ENCODE measurements at regions not wholly inside any gene's neighbourhood (a gene's known extent, or its start where the extent isn't known, plus 50 kb on each side); places are given as distances from the start of the nearest gene placed in this dataset.

GRCh38 chr6:147651249-147652063 lies 143.0 kb downstream of the SAMD5 start:
- peak; percentile 11 for TF ChIP-seq CTCF (IDR thresholded peaks at IDR 0.05; ENCODE audit: insufficient read depth, low read depth, low read length)
- peak; percentile 16 for DNase-seq (ENCODE audit: low read depth)

GRCh38 chr6:147653631-147654030 lies 145.1 kb downstream of the SAMD5 start:
- no peak overlapping the region for H3K4me3 ChIP-seq (ENCODE audit: low read depth, low read length)
- no peak for TF ChIP-seq CTCF (IDR thresholded peaks at IDR 0.05; ENCODE audit: insufficient read depth, low read depth, low read length)
- no peak for DNase-seq (ENCODE audit: low read depth)

More at GRCh38 chr6:147651249-147652063, 143.0 kb downstream of the SAMD5 start:
- H3K4me3 ChIP-seq (ENCODE audit: low read depth, low read length), result no peak overlapping the region

- H3K4me3 ChIP-seq (ENCODE audit: low read depth, low read length), result no peak overlapping the region
- TF ChIP-seq CTCF (IDR thresholded peaks at IDR 0.05; ENCODE audit: insufficient read depth, low read depth, low read length), result no peak
- no peak for DNase-seq (ENCODE audit: low read depth)
These were observed 145.8 kb downstream of the SAMD5 start for GRCh38 chr6:147654103-147654845.

- no peak for DNase-seq (ENCODE audit: low read depth)
- no peak for TF ChIP-seq CTCF (IDR thresholded peaks at IDR 0.05; ENCODE audit: insufficient read depth, low read depth, low read length)
- H3K4me3 ChIP-seq (ENCODE audit: low read depth, low read length), result no peak overlapping the region
These were observed 152.1 kb downstream of the SAMD5 start for GRCh38 chr6:147660334-147661311.

- no peak for TF ChIP-seq CTCF (IDR thresholded peaks at IDR 0.05; ENCODE audit: insufficient read depth, low read depth, low read length)
- H3K4me3 ChIP-seq (ENCODE audit: low read depth, low read length), result no peak overlapping the region
- DNase-seq (ENCODE audit: low read depth), result no peak
These were observed 154.2 kb downstream of the SAMD5 start for GRCh38 chr6:147662646-147663045.

- TF ChIP-seq CTCF (IDR thresholded peaks at IDR 0.05; ENCODE audit: insufficient read depth, low read depth, low read length), result no peak
- no peak overlapping the region for H3K4me3 ChIP-seq (ENCODE audit: low read depth, low read length)
- DNase-seq (ENCODE audit: low read depth), result no peak
These were observed 155.6 kb downstream of the SAMD5 start for GRCh38 chr6:147664092-147664491.
